ENCODE measurements at regions not wholly inside any gene's neighbourhood (a gene's known extent, or its start where the extent isn't known, plus 50 kb on each side); places are given as distances from the start of the nearest gene placed in this dataset.

DNA sequence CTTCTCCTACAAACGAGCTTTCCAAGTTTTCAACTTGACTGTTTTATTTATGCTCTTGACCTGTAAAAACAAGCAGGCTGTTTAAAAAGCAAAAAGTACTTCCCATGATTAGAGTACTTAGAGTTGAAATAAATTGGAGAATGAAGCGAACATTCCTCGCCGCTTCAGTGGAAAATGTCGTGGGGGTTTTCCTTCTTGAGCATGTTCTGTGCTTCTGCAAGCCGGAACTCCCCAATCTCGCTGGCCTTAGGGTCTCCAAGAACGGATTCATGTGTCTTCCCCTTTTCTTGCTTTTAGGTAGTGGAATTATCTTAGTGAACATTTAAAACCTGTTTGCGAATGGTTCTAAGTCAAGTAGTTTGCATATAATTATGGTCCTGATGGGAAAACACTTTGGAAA is 103.6 kb upstream of the ZNF536 start:
- TF ChIP-seq, protein P1, sequence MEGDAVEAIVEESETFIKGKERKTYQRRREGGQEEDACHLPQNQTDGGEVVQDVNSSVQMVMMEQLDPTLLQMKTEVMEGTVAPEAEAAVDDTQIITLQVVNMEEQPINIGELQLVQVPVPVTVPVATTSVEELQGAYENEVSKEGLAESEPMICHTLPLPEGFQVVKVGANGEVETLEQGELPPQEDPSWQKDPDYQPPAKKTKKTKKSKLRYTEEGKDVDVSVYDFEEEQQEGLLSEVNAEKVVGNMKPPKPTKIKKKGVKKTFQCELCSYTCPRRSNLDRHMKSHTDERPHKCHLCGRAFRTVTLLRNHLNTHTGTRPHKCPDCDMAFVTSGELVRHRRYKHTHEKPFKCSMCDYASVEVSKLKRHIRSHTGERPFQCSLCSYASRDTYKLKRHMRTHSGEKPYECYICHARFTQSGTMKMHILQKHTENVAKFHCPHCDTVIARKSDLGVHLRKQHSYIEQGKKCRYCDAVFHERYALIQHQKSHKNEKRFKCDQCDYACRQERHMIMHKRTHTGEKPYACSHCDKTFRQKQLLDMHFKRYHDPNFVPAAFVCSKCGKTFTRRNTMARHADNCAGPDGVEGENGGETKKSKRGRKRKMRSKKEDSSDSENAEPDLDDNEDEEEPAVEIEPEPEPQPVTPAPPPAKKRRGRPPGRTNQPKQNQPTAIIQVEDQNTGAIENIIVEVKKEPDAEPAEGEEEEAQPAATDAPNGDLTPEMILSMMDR (IDR thresholded peaks at IDR 0.05) = no peak
- TF ChIP-seq, protein P2, sequence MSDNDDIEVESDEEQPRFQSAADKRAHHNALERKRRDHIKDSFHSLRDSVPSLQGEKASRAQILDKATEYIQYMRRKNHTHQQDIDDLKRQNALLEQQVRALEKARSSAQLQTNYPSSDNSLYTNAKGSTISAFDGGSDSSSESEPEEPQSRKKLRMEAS (IDR thresholded peaks at IDR 0.05) = no peak
- TF ChIP-seq FOXS1 (CRISPR knock-in tag; IDR thresholded peaks at IDR 0.05) (no peak), POLR2A (IDR thresholded peaks at IDR 0.05; ENCODE audit: low read length) (no peak), SMC3 (IDR thresholded peaks at IDR 0.05) (no peak), RARB (CRISPR knock-in tag; IDR thresholded peaks at IDR 0.05) (no peak)
- TF ChIP-seq, protein P3, sequence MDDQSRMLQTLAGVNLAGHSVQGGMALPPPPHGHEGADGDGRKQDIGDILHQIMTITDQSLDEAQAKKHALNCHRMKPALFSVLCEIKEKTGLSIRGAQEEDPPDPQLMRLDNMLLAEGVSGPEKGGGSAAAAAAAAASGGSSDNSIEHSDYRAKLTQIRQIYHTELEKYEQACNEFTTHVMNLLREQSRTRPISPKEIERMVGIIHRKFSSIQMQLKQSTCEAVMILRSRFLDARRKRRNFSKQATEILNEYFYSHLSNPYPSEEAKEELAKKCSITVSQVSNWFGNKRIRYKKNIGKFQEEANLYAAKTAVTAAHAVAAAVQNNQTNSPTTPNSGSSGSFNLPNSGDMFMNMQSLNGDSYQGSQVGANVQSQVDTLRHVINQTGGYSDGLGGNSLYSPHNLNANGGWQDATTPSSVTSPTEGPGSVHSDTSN (IDR thresholded peaks at IDR 0.05) = no peak

Data from A549 (cell line).